Stimulated activated CD8-positive, alpha-beta memory T cell treated with anti-CD3 and anti-CD28 coated beads, Interleukin-4, amount 100 ng/mL, for 48 hours (primary cell): ENCODE measurements at regions not wholly inside any gene's neighbourhood (a gene's known extent, or its start where the extent isn't known, plus 50 kb on each side); places are given as distances from the start of the nearest gene placed in this dataset.
"Not testable (repeated sequence)": the region's sequence is repeated elsewhere in the genome, so short reads cannot be mapped to it uniquely, and the experiment has no call there.

Source experiments
- DNase-seq: peaks from one replicate; pipeline ENCODE4 v3.0.0-alpha.2; 2020

GRCh38 chr4:126761947-126762662, 870.7 kb upstream of the INTU start:
- no peak for DNase-seq

GRCh38 chr4:126762663-126763247, 870.0 kb upstream of the INTU start:
- DNase-seq = no peak

GRCh38 chr4:126766241-126766640, 866.5 kb upstream of the INTU start:
- no peak for DNase-seq

- DNase-seq = no peak
Measured at GRCh38 chr4:126768338-126768737, 864.4 kb upstream of the INTU start.

- DNase-seq = not testable (repeated sequence)
Measured at GRCh38 chr4:126770811-126771553, 861.8 kb upstream of the INTU start.

- not testable (repeated sequence) for DNase-seq
Measured at GRCh38 chr4:126771618-126772017, 861.1 kb upstream of the INTU start.

GRCh38 chr4:126772662-126773061, 860.1 kb upstream of the INTU start:
- DNase-seq = no peak

- no peak for DNase-seq
Measured at GRCh38 chr4:126775485-126776106, 857.2 kb upstream of the INTU start.

GRCh38 chr4:126776361-126776760, 856.4 kb upstream of the INTU start:
- no peak for DNase-seq

GRCh38 chr4:126777649-126778048, 855.1 kb upstream of the INTU start:
- no peak for DNase-seq

- no peak for DNase-seq
Measured at GRCh38 chr4:126778348-126778747, 854.4 kb upstream of the INTU start.

- DNase-seq = no peak
Measured at GRCh38 chr4:126779001-126779400, 853.8 kb upstream of the INTU start.

- no peak for DNase-seq
Measured at GRCh38 chr4:126779436-126780166, 853.2 kb upstream of the INTU start.

GRCh38 chr4:126783191-126783590, 849.6 kb upstream of the INTU start:
- DNase-seq = no peak

GRCh38 chr4:126784966-126785580, 847.7 kb upstream of the INTU start:
- no peak for DNase-seq

- no peak for DNase-seq
Measured at GRCh38 chr4:126790633-126791032, 842.1 kb upstream of the INTU start.

- DNase-seq = no peak
Measured at GRCh38 chr4:126794363-126794762, 838.4 kb upstream of the INTU start.

- no peak for DNase-seq
Measured at GRCh38 chr4:126798214-126798613, 834.5 kb upstream of the INTU start.

- DNase-seq = no peak
Measured at GRCh38 chr4:126799416-126799815, 833.3 kb upstream of the INTU start.

GRCh38 chr4:126799971-126800574, 832.7 kb upstream of the INTU start:
- no peak for DNase-seq

GRCh38 chr4:126800575-126801141, 832.1 kb upstream of the INTU start:
- DNase-seq = no peak

GRCh38 chr4:126807132-126807531, 825.6 kb upstream of the INTU start:
- no peak for DNase-seq
